GM12892 (cell line): ENCODE measurements at regions not wholly inside any gene's neighbourhood (a gene's known extent, or its start where the extent isn't known, plus 50 kb on each side); places are given as distances from the start of the nearest gene placed in this dataset.

Experiments used
- POLR2A ChIP-seq: IDR thresholded peaks from 2 replicates; pipeline ENCODE4 v1.6.1; 2011; ENCODE audit warnings: low read depth, low read length, control low read depth
- POLR2AphosphoS5 ChIP-seq: IDR thresholded peaks from 2 replicates; pipeline ENCODE4 v1.6.1; 2011; ENCODE audit warnings: low read depth, low read length, control low read depth
- TAF1 ChIP-seq: IDR thresholded peaks from 2 replicates; pipeline ENCODE4 v1.6.1; 2011; ENCODE audit warnings: low read depth, mild to moderate bottlenecking, control low read depth, low read length, borderline replicate concordance

GRCh38 chr17:13134076-13134475 is 116.2 kb upstream of the ELAC2 start:
- TF ChIP-seq POLR2A (no peak), TAF1 (no peak), POLR2AphosphoS5 (no peak)
